ENCODE measurements at regions not wholly inside any gene's neighbourhood (a gene's known extent, or its start where the extent isn't known, plus 50 kb on each side); places are given as distances from the start of the nearest gene placed in this dataset.
"Not testable (repeated sequence)": the region's sequence is repeated elsewhere in the genome, so short reads cannot be mapped to it uniquely, and the experiment has no call there.

DNA sequence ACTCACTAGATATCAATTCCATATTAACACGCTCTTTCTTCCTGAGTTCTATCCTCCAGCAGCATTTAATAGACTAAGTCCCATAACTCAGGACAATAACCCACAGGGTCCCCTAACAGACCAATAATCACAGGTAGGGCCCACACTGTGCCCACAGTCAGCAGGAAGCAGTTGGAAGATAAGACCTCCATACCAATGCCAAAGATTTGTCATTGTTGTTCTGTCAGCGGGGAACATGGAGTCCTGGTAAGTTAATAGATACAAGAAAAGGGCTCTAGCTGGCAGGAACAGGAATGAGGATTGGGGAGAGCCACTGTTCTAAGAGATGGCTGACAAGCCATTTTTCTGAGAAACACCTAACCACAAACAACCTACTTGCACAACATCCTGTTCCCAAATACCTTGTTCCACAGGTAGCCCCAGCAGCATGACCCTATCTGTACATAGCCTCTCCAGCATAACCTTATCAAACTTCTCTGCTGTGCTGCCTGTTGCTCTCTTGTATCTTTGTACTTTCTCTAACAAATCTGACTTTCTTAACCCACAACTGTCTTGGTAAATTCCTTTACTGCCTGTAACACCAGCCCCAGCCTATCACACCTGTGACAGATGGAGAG lies 142.0 kb upstream of the KCNJ15 start:
- DNase-seq (ENCODE audit: low spot score) = no peak

- DNase-seq (ENCODE audit: low spot score) = no peak
Measured at GRCh38 chr21:38115870-38116269, 140.9 kb upstream of the KCNJ15 start.

DNA sequence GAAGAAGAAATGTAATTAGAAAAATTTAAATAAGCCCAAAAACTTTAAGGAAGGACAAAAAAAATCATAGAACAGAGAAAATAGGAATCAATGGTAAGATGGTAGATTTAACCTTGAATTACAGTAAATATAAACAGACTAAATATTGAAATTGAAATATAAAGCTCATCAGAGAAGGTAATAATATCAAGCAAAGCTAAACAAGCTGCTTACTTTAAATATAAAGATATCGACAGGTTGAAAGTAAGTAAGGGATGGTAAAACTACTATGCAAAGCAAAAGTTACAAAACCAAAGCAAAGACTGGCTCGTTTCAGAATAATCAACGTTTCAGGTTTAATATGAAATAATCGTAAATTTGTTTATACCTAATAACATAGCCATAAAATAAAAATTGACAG lies 137.0 kb upstream of the KCNJ15 start:
- DNase-seq (ENCODE audit: low spot score) = no peak

DNA sequence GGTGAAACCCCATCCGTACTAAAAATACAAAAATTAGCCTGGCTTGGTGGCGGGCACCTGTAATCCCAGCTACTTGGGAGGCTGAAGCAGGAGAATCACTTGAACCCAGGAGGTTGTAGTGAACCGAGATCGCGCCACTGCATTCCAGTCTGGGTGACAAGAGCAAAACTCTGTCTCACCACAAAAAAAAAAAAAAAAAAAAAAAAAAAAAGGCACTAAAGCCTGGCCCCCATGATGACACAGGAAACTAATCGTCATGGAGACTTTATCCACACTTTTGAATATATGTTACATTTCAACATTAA lies 136.2 kb upstream of the KCNJ15 start:
- not testable (repeated sequence) for DNase-seq (ENCODE audit: low spot score)

DNA sequence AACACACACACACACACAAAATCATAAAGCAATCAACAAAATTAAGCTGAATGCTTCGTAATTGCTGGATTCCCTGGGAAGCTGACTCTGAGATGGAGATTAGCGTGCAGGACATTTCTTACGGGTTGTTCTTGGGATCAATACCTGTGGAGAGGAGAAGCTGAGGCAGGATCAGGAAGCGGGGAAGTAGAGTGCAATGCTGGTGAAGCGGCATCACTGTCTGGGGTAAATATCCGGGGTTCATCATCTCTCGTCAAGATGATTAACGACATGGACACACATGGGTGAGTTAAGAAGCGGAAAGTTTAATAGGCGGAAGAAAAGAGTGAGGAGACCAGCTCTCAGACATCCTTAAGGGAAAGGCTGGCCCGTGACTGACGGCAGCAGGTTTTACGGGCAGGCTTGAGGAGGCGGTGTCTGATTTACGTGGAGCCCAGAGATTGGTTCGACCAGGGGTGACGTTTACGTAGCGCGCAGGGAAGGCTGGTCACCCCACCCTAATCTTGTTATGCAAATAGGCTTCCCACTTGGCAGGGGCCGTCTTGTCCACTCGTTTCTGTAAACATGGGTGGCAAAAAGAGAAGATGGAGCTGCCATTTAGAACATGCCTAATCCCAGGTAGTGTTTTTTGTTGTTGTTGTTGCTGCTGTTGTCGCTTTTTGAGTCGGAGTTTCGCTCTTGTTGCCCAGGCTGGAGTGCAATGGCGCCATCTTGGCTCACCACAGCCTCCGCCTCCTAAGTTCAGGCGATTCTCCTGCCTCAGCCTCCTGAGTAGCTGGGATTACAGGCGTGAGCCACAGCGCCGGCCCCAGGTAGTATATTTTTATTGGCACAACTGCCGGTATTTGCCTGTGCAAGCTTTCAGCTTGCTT lies 135.6 kb upstream of the KCNJ15 start:
- no peak for DNase-seq (ENCODE audit: low spot score)

DNA sequence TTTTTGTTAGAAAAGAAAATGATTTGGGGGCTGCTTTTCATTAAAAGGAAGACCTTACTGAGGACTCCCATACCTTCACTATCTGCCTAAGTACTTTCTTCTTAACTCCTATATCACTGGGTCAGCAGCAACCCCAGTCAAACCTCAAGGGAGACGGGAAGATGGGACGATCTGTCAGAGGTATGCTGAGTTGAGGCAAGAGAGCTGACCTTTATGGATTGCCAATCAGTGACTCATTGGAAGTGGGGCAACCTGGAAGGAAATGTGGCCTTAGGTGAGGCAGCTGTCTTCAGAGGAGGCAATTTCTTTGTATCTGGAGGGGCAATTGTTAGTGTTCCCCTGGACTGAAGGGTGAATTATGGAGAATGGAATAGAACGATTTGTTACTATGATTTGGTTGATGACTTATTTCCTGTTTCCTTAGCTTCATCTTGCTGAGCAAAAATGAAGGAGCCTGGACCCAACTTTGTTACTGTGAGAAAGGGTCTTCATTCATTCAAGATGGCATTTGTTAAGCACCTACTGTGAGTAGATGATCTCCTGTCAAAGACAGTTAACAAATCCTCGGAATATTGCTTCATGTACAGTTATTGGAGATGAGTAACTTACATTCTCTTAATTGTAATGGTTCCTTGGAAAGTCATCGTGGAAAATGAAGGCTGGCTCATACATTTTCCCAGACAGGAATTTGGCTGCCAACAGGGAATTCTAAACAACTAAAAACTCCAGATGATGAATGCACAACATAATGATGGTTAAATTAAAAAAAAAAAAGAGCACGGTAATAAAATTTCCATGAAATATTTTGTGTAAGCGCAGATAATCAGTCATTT lies 134.7 kb upstream of the KCNJ15 start:
- no peak for DNase-seq (ENCODE audit: low spot score)

DNA sequence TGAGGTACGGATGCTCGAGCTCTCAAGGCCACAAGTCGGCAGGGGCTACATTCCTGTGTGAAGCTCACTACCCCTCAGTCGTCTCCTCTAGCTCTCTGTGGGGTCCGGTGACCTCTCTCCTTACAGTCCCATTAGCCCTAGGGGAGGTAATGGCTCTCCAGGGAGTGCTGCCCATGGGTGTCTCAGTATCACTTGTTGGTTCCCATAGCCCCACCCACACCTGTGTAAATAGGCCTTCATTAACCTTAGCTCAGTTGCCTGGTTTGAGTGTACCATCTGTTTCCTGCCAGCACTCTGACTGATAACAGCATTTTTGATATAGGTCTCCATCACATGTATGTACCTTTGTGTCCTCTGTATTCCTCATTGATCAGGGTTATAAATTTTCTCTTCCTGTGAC lies 133.2 kb upstream of the KCNJ15 start:
- no peak for DNase-seq (ENCODE audit: low spot score)

DNA sequence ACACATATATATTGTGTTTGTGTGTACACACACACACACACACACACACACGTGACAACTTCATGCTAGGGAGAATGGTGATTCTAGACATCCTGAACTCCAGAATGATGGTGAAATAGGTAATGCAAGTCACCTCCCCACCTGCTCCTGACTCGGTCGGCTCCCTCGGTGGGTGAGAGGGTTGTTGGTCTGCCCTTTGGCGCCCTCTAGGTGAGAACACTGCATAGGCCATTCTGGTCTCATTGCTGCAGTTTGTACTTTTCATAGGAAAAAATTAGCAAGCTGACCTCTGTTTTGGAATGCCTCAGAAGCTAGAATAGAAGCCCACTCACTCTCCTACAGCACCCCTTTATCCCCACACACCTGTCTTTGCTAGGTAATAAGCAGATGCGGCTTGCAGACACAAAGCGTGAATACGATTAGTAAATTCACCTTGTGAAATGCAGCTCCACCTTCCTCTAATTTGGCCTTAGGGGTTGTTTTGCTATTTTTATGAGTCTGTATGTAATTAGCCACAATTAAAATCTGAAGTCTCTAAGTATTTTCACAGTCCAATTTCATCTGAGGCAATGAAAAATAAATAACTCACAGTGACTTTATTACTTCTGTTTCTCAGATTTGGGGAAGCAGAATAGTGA lies 130.0 kb upstream of the KCNJ15 start:
- DNase-seq (ENCODE audit: low spot score) = peak; percentile 77

DNA sequence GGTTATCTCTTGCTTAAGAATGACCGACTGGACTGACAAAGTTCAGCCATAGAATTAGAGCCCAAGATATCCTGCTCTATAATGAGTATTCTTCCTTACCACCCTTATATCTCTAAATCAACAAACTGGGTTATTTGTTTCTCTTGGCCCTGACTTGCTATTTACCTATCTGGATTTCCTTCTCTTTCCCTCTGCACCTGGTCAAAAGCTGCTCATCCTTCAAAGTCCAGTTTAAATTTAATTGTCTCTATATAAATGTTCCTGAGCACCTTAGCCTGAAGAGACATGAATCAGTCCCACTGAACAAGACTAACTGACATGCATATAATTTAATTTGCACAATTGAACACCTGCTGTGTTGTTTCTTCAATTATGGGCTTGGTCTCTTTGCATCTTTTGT lies 127.1 kb upstream of the KCNJ15 start:
- no peak for DNase-seq (ENCODE audit: low spot score)

- DNase-seq (ENCODE audit: low spot score) = no peak
Measured at GRCh38 chr21:38133240-38133639, 123.6 kb upstream of the KCNJ15 start.

- DNase-seq (ENCODE audit: low spot score) = no peak
Measured at GRCh38 chr21:38134084-38134873, 122.5 kb upstream of the KCNJ15 start.

GRCh38 chr21:38136201-38136600 lies 120.6 kb upstream of the KCNJ15 start:
- no peak for DNase-seq (ENCODE audit: low spot score)

- DNase-seq (ENCODE audit: low spot score) = no peak
Measured at GRCh38 chr21:38139380-38140168, 117.2 kb upstream of the KCNJ15 start.

- no peak for DNase-seq (ENCODE audit: low spot score)
Measured at GRCh38 chr21:38140207-38140903, 116.4 kb upstream of the KCNJ15 start.

DNA sequence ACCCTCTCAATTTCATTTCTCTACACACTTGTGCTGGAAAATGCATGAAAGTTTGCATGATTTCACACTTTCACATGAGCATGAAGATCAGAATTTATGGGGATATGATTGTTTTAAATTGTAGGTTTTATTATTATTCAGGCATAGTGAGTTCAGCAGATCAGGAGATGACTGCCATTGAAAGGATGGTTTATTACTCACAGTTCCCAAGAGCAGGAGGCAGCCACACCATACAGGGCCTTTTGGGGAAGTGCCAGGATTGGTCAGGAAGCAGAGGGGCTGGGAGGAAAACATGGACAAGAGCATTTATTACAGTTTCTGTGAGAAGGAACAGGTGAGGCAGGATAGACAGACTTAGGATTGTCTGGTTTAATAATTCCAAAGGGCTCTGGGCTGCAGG lies 114.6 kb upstream of the KCNJ15 start:
- DNase-seq (ENCODE audit: low spot score) = no peak

- no peak for DNase-seq (ENCODE audit: low spot score)
Measured at GRCh38 chr21:38144193-38144592, 112.6 kb upstream of the KCNJ15 start.

DNA sequence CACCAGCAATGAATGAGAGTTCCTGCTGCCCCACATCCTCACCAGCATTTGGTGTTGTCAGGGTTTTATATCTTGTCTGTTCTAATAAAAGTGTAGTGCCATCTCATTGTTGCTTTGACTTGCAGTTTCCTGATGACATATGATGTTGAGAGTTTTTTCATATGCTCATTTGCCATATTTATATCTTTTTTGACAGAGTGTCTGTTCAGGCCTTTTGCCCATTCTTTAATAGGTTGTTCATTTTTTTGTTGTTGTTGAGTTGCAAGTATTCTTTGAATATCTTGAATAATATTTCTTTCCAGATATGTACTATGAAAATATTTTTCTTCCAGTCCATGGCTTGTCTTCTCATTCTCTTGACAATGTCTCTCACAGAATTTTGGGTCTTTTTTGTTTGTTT lies 111.7 kb upstream of the KCNJ15 start:
- no peak for DNase-seq (ENCODE audit: low spot score)

DNA sequence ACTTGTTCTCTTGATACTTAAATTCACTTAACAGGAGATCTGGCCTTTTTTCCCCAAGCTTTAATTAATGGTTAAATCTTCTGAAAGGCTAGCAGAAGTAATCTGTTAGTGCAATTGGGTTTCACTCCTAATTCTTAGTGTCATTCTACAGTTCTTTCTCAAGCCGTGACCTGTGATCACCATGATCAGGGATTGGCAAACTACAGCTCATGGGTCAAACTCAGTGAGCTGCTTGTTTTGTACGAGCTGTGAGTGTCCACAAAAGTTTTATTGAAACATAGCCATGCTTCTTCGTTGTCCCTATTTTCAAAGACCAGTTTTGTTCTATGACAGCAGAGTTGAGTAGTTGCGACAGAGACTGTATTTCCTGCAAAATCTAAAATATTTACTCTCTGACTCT lies 109.4 kb upstream of the KCNJ15 start:
- no peak for DNase-seq (ENCODE audit: low spot score)

- DNase-seq (ENCODE audit: low spot score) = no peak
Measured at GRCh38 chr21:38148046-38148445, 108.7 kb upstream of the KCNJ15 start.

DNA sequence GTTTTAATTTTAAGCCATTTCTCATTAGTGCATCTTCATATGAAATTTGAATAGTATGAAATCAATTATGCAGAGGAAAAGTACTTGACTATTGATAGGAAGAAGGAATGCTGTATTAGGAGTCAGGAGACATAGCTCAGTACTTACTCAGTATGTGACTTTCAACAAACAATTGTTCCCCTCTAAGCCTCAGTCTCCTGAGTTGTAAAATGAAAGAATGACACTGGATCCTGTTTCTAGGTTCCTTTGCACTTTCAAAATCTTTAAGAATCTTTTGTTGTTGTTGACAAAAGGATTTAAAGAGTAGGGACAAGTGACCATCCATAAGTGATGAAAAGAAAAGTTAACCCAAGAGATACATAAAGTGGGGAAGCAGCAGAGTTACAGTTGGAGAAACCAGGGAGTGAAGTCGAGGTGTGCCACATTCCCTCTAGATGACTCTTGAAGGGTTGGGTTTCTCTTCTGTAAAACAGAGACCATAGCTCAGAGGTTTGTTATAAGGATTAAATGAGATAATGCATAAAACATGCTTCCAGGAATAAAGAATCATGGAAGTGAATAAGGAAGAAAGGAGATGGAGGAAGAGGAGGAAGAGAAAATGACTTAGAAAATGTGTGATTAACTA lies 105.7 kb upstream of the KCNJ15 start:
- DNase-seq (ENCODE audit: low spot score) = no peak
